HG03558 (cell line): ENCODE measurements at regions not wholly inside any gene's neighbourhood (a gene's known extent, or its start where the extent isn't known, plus 50 kb on each side); places are given as distances from the start of the nearest gene placed in this dataset.

Source experiments
- ATAC-seq: cut with Tn5 transposase; IDR thresholded peaks from one replicate; pipeline ENCODE4 v1.9.1; 2021; ENCODE audit warnings: moderate number of reproducible peaks; ENCODE audit not compliant: unreplicated experiment; ENCODE audit errors: extremely low read depth

- ATAC-seq = no peak
Measured at GRCh38 chr6:4319981-4320683, 184.8 kb upstream of the ECI2 start.

DNA sequence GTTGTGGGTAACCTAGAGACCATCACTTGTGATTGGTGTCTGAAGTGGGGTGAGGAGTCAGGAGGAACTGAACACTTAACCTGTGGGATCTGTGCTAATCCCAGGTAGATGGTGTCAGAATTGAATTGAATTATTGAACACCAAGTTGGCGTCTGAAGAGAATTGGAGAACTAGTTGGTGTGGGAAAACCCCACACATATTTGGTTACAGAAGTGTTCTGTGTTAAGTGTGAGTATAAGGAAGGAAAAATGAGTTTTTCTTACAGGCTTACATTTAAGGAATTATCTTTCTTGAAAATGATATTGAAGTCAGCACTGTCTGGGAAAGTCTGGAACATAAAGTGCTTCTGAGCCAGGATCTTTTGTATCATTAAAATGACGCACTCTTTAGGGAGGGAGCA lies 182.9 kb upstream of the ECI2 start:
- ATAC-seq = no peak

DNA sequence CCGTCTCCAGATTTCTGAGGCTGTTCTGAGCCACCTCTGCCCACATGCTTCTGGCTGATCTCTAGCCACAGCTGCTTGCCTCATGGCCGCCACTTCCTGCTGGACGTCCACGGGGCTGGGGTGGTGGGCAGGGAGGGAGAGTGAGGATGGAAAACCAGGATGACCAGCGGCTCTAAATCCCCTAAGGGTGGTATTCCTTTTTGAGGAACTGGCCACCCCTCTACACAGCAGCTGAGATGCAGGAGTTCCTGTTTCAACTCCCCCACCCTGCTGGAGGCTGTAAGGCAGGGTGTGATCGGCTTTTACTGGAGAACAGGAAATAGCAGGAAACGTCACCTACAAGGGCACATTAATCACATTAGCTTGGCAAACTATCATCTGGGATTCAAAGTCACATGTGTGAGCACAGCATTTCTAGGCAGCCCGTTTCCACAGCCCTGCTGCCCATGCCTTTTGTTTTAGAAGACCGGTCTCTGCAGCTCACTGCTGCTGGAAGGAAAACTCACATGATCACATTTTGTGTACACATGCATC lies 181.6 kb upstream of the ECI2 start:
- no peak for ATAC-seq

DNA sequence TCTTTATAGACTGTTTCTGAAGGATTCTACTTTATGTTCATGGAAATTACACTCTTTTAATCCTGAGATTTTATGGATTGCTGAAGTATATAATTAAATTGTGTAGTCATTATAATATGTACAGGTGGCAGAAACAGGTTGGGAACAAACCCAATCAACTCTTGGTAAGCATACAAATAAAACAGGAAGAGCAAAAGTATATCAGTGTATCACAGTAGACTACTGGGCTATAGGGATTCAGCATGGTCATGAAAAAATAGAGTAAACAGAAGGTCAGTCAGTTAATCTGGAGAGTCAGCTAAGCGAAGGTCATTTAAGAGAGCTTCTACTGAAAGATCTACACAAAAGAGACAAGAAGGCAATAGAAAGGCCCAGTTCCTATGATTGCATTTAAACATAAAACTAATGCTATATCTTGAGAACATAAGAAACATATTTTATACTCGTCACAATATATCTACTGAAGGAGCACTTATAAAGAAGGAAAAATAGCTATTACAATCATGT lies 178.9 kb upstream of the ECI2 start:
- no peak for ATAC-seq

GRCh38 chr6:4313044-4313686 lies 177.8 kb upstream of the ECI2 start:
- no peak for ATAC-seq

DNA sequence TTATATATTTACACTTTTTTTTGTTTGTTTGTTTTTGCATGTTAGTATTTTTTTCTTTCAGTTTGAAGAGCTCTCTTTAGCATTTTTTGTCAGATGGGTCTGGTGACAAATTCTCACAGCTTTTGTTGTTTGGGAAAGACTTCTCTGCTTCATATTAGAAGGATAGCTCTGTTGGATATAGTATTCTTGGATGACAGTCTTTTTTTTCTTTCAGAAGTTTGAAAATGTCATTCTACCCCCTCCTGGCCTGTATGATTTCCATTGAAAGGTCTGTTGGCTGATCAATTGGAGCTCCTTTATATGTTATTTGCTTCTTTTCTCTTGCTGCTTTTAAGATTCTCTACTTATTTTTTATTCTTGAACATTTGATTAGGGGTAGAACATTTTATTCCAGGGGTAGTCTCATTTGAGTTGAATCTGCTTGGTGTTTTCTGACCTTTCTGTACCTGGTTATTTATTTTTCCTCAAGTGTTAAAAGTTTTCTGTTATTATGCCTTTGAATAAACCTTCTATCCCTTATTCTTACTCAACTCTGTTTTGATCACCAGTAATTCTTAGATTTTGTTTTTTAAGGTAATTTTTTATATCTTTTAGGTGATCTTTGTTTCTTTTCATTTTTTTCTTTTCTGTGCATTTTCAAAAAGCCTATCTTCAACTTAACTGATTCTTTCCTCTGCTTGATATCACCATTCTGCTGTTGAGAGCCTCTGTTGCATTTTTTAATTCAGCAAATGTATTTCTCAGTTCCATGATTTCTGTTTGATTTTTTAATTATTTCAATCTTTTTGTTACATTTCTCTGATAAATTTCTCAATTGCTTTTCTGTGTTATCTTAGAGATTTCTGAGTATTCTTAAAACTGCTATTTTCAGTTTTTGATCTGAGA lies 176.8 kb upstream of the ECI2 start:
- ATAC-seq = no peak

- no peak for ATAC-seq
Measured at GRCh38 chr6:4309540-4309939, 174.2 kb upstream of the ECI2 start.

DNA sequence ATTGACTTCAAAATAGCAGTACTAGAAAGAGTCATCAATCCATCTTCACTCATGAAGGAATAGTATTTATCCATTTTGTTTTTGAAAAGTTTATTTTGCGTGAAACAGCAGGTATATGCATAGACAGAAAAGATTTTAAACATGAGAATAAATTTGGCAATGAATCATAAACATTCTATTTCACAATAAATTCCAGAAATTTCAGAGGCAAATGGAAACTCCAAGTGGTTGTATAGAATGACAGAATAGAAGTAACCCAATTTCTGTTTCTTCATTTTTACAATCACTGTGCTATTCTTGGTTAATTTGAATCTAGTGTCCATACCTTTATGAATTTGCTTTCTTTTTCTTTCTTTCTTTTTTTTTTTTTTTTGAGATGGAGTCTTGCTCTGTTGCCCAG lies 173.0 kb upstream of the ECI2 start:
- ATAC-seq = no peak

DNA sequence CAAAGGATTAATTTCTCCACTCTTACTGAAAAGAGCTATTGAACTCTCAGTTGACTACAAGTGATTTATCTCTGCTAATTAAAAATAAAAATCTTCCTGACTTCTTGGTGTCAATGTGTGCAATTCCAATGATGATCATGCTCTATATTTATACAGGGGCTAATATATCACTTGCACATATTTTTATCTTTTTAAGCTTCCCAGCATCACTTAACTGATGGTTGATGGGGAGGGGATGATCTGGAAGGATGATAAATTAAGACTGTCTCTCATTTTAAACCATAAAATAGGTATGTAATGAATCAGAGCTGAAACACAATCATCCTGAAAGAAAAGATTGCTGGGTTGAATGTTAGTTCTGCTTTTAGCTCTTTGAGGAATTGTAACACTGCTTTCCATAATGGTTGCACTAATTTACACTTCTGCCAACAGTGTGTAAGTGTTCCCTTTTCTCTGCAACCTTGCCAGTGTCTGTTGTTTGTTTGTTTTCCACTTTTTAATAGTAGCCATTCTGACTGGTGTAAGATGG lies 169.6 kb upstream of the ECI2 start:
- no peak for ATAC-seq

- no peak for ATAC-seq
Measured at GRCh38 chr6:4303638-4304037, 168.3 kb upstream of the ECI2 start.

DNA sequence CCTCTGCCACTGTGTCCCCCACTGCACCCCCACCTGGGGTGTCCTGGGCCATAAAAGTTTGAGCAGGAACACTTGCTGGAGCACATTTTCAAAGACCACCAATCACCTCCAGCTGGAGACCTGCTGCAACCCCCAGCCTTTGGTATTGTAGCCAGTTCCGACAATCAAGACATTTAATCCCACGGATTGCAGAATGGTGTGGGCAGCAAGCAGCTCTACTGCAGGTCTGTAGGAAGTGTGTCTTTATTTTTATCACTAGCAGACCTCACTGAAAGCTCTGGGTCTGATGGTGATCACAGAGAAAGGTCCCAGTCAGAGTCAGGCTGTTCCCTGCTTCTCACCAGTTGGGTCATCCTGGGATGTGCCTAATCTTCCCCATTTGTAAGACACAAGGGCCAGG lies 167.1 kb upstream of the ECI2 start:
- ATAC-seq = no peak

DNA sequence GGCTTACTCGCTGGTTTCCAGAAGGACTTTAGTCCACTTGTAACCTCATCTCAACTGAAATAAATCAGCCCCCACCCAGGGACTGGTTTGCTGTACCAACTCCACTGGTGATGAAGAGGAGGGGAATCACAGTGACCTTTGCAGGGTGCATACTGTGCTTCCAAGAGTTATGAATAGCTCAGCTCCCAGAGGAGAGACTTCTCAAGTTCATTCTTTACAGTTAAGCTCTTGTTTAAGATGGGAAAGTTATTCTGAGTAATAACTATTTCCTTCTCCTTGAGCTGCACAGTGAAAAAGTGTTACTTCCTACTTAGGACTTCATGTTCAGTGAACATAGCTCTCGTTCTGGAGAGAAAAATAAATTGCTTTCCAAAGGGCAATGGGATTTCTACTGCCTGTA lies 166.5 kb upstream of the ECI2 start:
- ATAC-seq = no peak

DNA sequence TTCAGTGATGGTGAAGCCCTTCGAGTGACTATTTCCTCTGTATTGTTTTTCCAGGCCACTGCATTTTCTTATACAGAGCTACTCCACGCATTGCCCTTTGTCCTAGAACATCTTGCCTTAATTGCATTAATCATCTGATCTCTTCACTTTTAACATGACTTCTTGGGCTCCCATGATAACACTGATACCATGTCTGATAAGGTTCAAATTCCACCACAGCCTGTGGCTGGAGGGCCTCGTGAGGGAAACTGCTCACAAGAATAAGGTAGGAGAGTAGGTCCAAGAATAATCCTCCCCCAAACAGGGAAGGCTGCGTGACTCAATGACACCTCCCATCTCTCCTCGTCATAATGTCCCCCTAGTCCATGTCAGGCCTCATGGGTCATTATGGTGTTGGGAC lies 165.5 kb upstream of the ECI2 start:
- no peak for ATAC-seq

- no peak for ATAC-seq
Measured at GRCh38 chr6:4299476-4299875, 164.1 kb upstream of the ECI2 start.

- no peak for ATAC-seq
Measured at GRCh38 chr6:4297348-4297747, 162.0 kb upstream of the ECI2 start.

- ATAC-seq = no peak
Measured at GRCh38 chr6:4296552-4296951, 161.2 kb upstream of the ECI2 start.

GRCh38 chr6:4295783-4296155 lies 160.4 kb upstream of the ECI2 start:
- no peak for ATAC-seq

- ATAC-seq = no peak
Measured at GRCh38 chr6:4295058-4295782, 159.8 kb upstream of the ECI2 start.

DNA sequence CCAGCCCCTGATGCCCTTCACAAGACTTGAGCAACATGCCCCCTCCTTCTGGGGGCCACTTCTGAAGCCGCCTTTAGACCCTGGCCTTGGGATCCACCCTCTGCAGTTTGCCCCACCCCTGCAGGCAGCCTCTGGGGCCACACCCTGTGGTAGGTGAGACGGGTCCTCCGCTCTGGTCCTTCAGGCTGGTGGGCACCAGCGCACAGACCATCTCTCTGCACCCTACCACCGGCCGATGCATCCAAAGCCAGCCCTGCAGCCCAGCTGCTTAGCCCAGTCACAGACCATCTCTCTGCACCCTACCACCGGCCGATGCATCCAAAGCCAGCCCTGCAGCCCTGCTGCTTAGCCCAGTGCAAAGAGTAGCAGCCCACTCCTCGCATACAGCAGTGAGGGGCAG lies 159.3 kb upstream of the ECI2 start:
- ATAC-seq = no peak
